Transverse colon (tissue), 4 donors: ENCODE measurements at regions not wholly inside any gene's neighbourhood (a gene's known extent, or its start where the extent isn't known, plus 50 kb on each side); places are given as distances from the start of the nearest gene placed in this dataset.
"Not testable (repeated sequence)": the region's sequence is repeated elsewhere in the genome, so short reads cannot be mapped to it uniquely, and the experiment has no call there.

ENCODE experiments used
- DNase-seq: peaks from one replicate; pipeline ENCODE4 v3.0.0-alpha.2; 2019
- H3K27ac ChIP-seq, 4 donors: fragments of 200-600 bp; sonication (generic); 2 replicates each; pipeline ENCODE4 v1.5.1; 2016 to 2018; ENCODE audit warnings: inconsistent platforms in 4 of 4
- H3K27me3 ChIP-seq: fragments of 200-600 bp; sonication (generic); 2 replicates; pipeline ENCODE4 v1.5.1; 2017; ENCODE audit warnings: inconsistent platforms
- H3K36me3 ChIP-seq, 4 donors: fragments of 200-600 bp; sonication (generic); 2 replicates each; pipeline ENCODE4 v1.5.1; 2017 to 2019; ENCODE audit warnings: inconsistent platforms in 4 of 4
- H3K4me1 ChIP-seq, 4 donors: fragments of 200-600 bp; sonication (generic); 2 replicates each; pipeline ENCODE4 v1.5.1; 2017 to 2020; ENCODE audit warnings: inconsistent platforms in 4 of 4
- H3K4me3 ChIP-seq, 4 donors: fragments of 200-600 bp; sonication (generic); 1 replicate in 1 of 4; 2 replicates in 3 of 4; pipeline versions ENCODE4 v1.5.1 to v1.6.1; 2017 to 2019; ENCODE audit warnings: inconsistent platforms in 4 of 4
- H3K9me3 ChIP-seq, 2 donors: fragments of 200-600 bp; sonication (generic); 2 replicates each; pipeline ENCODE4 v1.5.1; 2017 to 2019; ENCODE audit warnings: inconsistent platforms in 2 of 2
- CTCF ChIP-seq, 5 experiments: fragments of 200-600 bp in 3 of 5; fragments of 450-650 bp in 2 of 5; sonication (generic) in 3 of 5; IDR thresholded peaks; 1 replicate in 2 of 5; 2 replicates in 3 of 5; pipeline ENCODE4 v1.5.1; 2016 to 2017; ENCODE audit warnings: antibody characterized with exemption in 5 of 5, inconsistent platforms in 3 of 5, mild to moderate bottlenecking in 2 of 5, moderate library complexity in 1 of 5
- EP300 ChIP-seq: sonication (generic); formaldehyde crosslinking; IDR thresholded peaks from one replicate; pipeline ENCODE4 v1.6.1; 2017; ENCODE audit warnings: antibody characterized with exemption, low read depth
- POLR2A ChIP-seq: fragments of 450-650 bp; IDR thresholded peaks from one replicate; pipeline ENCODE4 v1.6.1; 2016; ENCODE audit warnings: antibody characterized with exemption, mild to moderate bottlenecking, moderate library complexity
- POLR2AphosphoS5 ChIP-seq, 3 donors: sonication (generic); formaldehyde crosslinking; IDR thresholded peaks; one replicate each; pipeline ENCODE4 v1.6.1; 2016; ENCODE audit warnings: antibody characterized with exemption in 3 of 3
- WGBS, 2 donors: methylation state at CpG; one replicate each; pipeline ENCODE4 v1.1.5; 2018; ENCODE audit warnings: low coverage in 1 of 2; 5-methylcytosine and 5-hydroxymethylcytosine counted together
- in situ Hi-C, 4 donors: fragments of 200-750 bp; cut with MboI; loops; one replicate each; pipeline versions ENCODE4 v1.15.0 to v1.15.1; 2017; ENCODE audit warnings: low sequenced_read_pairs in 3 of 4, low pct_ligation_motif_present in 1 of 4, low pct_unique_long_range_greater_than_20kb in 1 of 4
- intact Hi-C: fragments of 100-400 bp; cut with DNase I; formaldehyde crosslinking; loops from one replicate; pipeline ENCODE4 v1.15.1; 2023; ENCODE audit warnings: low total_unique reads

- intact Hi-C loops, H3K27ac ChIP-seq, H3K4me3 ChIP-seq, H3K27me3 ChIP-seq, H3K4me1 ChIP-seq, H3K9me3 ChIP-seq, H3K36me3 ChIP-seq, DNase-seq, in situ Hi-C loops: not testable (repeated sequence)
- 67 to 70% methylated on average over 1 to 5 of the region's 5 CpGs for WGBS, 2 donors
Observed at GRCh38 chr22:16700390-16700789, 107.8 kb upstream of the CCT8L2 start.

- in situ Hi-C loops = no loop called here
- intact Hi-C loops = no loop called here
- H3K27ac ChIP-seq = no peak overlapping the region
Observed at GRCh38 chr22:16699326-16699725, 106.7 kb upstream of the CCT8L2 start.

GRCh38 chr22:16697492-16698044 is 105.0 kb upstream of the CCT8L2 start:
- H3K36me3 ChIP-seq, H3K4me3 ChIP-seq, DNase-seq, H3K27ac ChIP-seq, H3K4me1 ChIP-seq, H3K27me3 ChIP-seq, intact Hi-C loops, in situ Hi-C loops, H3K9me3 ChIP-seq: not testable (repeated sequence)
- 96% methylated on average over 15 of the region's 32 CpGs; no CpG with 5 or more reads in 1 of the 2 donors for WGBS, 2 donors

More at GRCh38 chr22:16699326-16699725, 106.7 kb upstream of the CCT8L2 start:
- H3K9me3 ChIP-seq = no peaks in the 10 kb centered on the region
- DNase-seq = no peak
- WGBS, 2 donors = 65 to 87% methylated on average over 3 to 5 of the region's 5 CpGs
- no peak overlapping the region for H3K4me3 ChIP-seq
- no peaks in the 10 kb centered on the region for H3K4me1 ChIP-seq
- no peaks in the 10 kb centered on the region for H3K27me3 ChIP-seq
- TF ChIP-seq POLR2AphosphoS5 (IDR thresholded peaks at IDR 0.05) (no peak), CTCF (IDR thresholded peaks at IDR 0.05) (no peak), EP300 (no peak), POLR2A (no peak)
- no peaks in the 10 kb centered on the region for H3K36me3 ChIP-seq

- in situ Hi-C loops, DNase-seq, intact Hi-C loops, H3K9me3 ChIP-seq, H3K36me3 ChIP-seq, H3K27me3 ChIP-seq, H3K4me3 ChIP-seq, H3K4me1 ChIP-seq, H3K27ac ChIP-seq: not testable (repeated sequence)
- 90% methylated on average over 6 of the region's 12 CpGs; no CpG with 5 or more reads in 1 of the 2 donors for WGBS, 2 donors
Observed at GRCh38 chr22:16696900-16697299, 104.3 kb upstream of the CCT8L2 start.

- in situ Hi-C loops = no loop called here
- intact Hi-C loops = no loop called here
- DNase-seq = no peak
- Histone ChIP-seq H3K4me1 (no peaks in the 10 kb centered on the region), H3K36me3 (no peaks in the 10 kb centered on the region), H3K4me3 (no peak overlapping the region), H3K9me3 (no peaks in the 10 kb centered on the region), H3K27me3 (no peaks in the 10 kb centered on the region), H3K27ac (no peak overlapping the region)
- 40 to 70% methylated on average over 1 to 7 of the region's 7 CpGs for WGBS, 2 donors
- TF ChIP-seq CTCF (IDR thresholded peaks at IDR 0.05) (no peak), EP300 (no peak), POLR2AphosphoS5 (IDR thresholded peaks at IDR 0.05) (no peak), POLR2A (no peak)
Observed at GRCh38 chr22:16695261-16695660, 102.7 kb upstream of the CCT8L2 start.

GRCh38 chr22:16693747-16694146 is 101.1 kb upstream of the CCT8L2 start:
- H3K36me3 ChIP-seq, H3K27me3 ChIP-seq, H3K4me1 ChIP-seq, H3K27ac ChIP-seq, H3K4me3 ChIP-seq, DNase-seq, in situ Hi-C loops, H3K9me3 ChIP-seq, intact Hi-C loops: not testable (repeated sequence)
- WGBS, 2 donors = 39 to 40% methylated on average over 2 to 3 of the region's 3 CpGs

DNA sequence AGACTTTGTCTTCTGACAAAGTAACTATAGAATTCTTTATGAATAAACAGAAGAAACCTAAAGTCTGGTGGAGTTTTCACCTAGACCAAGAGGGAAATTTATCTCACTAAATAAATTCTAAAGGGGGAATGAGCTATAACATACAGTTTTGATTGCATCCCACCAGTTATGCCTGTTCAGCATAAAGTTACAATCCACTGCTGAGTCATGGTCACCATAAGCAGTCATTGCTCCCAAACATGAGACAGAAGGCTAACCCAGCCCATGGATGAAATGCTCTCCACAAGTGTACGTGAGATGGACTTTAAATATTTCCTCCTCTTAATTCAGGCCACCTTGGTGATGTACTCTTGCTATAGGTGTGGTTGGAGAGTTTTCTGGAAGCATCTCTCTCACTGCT is 96.7 kb upstream of the CCT8L2 start:
- H3K4me3 ChIP-seq, H3K9me3 ChIP-seq, H3K4me1 ChIP-seq, in situ Hi-C loops, DNase-seq, H3K27ac ChIP-seq, intact Hi-C loops, H3K27me3 ChIP-seq, H3K36me3 ChIP-seq: not testable (repeated sequence)
- 63 to 83% methylated on average over 1 of the region's 1 CpG for WGBS, 2 donors

- H3K27ac ChIP-seq, H3K4me3 ChIP-seq, DNase-seq, H3K4me1 ChIP-seq, H3K27me3 ChIP-seq, intact Hi-C loops, H3K9me3 ChIP-seq, in situ Hi-C loops, H3K36me3 ChIP-seq: not testable (repeated sequence)
- WGBS, 2 donors = 86 to 97% methylated on average over 1 of the region's 1 CpG
Observed at GRCh38 chr22:16681290-16681689, 88.7 kb upstream of the CCT8L2 start.

GRCh38 chr22:16680209-16680899 is 87.7 kb upstream of the CCT8L2 start:
- H3K36me3 ChIP-seq, in situ Hi-C loops, H3K27me3 ChIP-seq: not testable (repeated sequence)

More at GRCh38 chr22:16680209-16680899, 87.7 kb upstream of the CCT8L2 start:
- intact Hi-C loops, H3K27ac ChIP-seq, H3K4me3 ChIP-seq, H3K9me3 ChIP-seq, H3K4me1 ChIP-seq, DNase-seq: not testable (repeated sequence)
- 70% methylated on average over 4 of the region's 4 CpGs for WGBS, 2 donors
